ENCODE measurements at regions not wholly inside any gene's neighbourhood (a gene's known extent, or its start where the extent isn't known, plus 50 kb on each side); places are given as distances from the start of the nearest gene placed in this dataset.

GRCh38 chr10:130859427-130859826 is 452.1 kb downstream of the TCERG1L start:
- Histone ChIP-seq H3F3A (ENCODE audit: insufficient read depth) (no peaks in the 10 kb centered on the region), H3K4me2 (ENCODE audit: unreplicated experiment) (no peak overlapping the region), H3K27me3 (replicated peaks; ENCODE audit: insufficient read depth) (no peaks in the 10 kb centered on the region), H3K4me1 (ENCODE audit: insufficient read depth) (no peaks in the 10 kb centered on the region), H4K20me1 (ENCODE audit: insufficient read depth) (no peaks in the 10 kb centered on the region), H3K9ac (no peak overlapping the region), H3K36me3 (ENCODE audit: low read depth) (no peaks in the 10 kb centered on the region), H2AFZ (no peak overlapping the region), H3K9me2 (ENCODE audit: insufficient read depth) (no peaks in the 10 kb centered on the region), H3K27ac (no peak overlapping the region), H3K79me2 (ENCODE audit: insufficient read depth) (no peaks in the 10 kb centered on the region), H3K9me3 (ENCODE audit: low read depth) (peaks cover 2% of the 10 kb centered on the region), H3K4me3 (no peak overlapping the region)
- in situ Hi-C loops (cut with MboI), result no loop called here
- 14 to 24% methylated on average over 6 of the region's 6 CpGs for WGBS, 2 experiments (ENCODE audit: low coverage in 1 of 2, low lambda C conversion rate in 2 of 2, missing lambda C conversion rate in 2 of 2)
- no peak for DNase-seq
- TF ChIP-seq EZH2phosphoT487 (IDR thresholded peaks at IDR 0.05; ENCODE audit: insufficient read depth, low read depth) (no peak), EZH2 (IDR thresholded peaks at IDR 0.05; ENCODE audit: insufficient read depth, poor library complexity, severe bottlenecking) (no peak)

- WGBS, 2 experiments (ENCODE audit: low coverage in 1 of 2, low lambda C conversion rate in 2 of 2, missing lambda C conversion rate in 2 of 2), result 42 to 46% methylated on average over 10 of the region's 10 CpGs
These were observed 449.4 kb downstream of the TCERG1L start for GRCh38 chr10:130862122-130862521.

GRCh38 chr10:130862626-130863025 is 448.9 kb downstream of the TCERG1L start:
- H2AFZ ChIP-seq, result no peak overlapping the region
- H3F3A ChIP-seq (ENCODE audit: insufficient read depth), result no peaks in the 10 kb centered on the region
- no peaks in the 10 kb centered on the region for H3K27me3 ChIP-seq (replicated peaks; ENCODE audit: insufficient read depth)
- no peak for TF ChIP-seq EZH2 (IDR thresholded peaks at IDR 0.05; ENCODE audit: insufficient read depth, poor library complexity, severe bottlenecking)
- no peak for TF ChIP-seq EZH2phosphoT487 (IDR thresholded peaks at IDR 0.05; ENCODE audit: insufficient read depth, low read depth)
- no peaks in the 10 kb centered on the region for H3K9me2 ChIP-seq (ENCODE audit: insufficient read depth)
- no peak overlapping the region for H3K4me3 ChIP-seq
- no peaks in the 10 kb centered on the region for H3K4me1 ChIP-seq (ENCODE audit: insufficient read depth)
- H3K36me3 ChIP-seq (ENCODE audit: low read depth), result no peaks in the 10 kb centered on the region
- H3K4me2 ChIP-seq (ENCODE audit: unreplicated experiment), result no peak overlapping the region
- in situ Hi-C loops (cut with MboI), result no loop called here
- no peaks in the 10 kb centered on the region for H4K20me1 ChIP-seq (ENCODE audit: insufficient read depth)
- H3K79me2 ChIP-seq (ENCODE audit: insufficient read depth), result no peaks in the 10 kb centered on the region
- no peaks in the 10 kb centered on the region for H3K9me3 ChIP-seq (ENCODE audit: low read depth)
- no peak overlapping the region for H3K27ac ChIP-seq
- H3K9ac ChIP-seq, result no peak overlapping the region
- DNase-seq, result no peak
- WGBS, 2 experiments (ENCODE audit: low coverage in 1 of 2, low lambda C conversion rate in 2 of 2, missing lambda C conversion rate in 2 of 2), result 37 to 47% methylated on average over 8 of the region's 8 CpGs

More at GRCh38 chr10:130862122-130862521, 449.4 kb downstream of the TCERG1L start:
- Histone ChIP-seq H3K9me3 (ENCODE audit: low read depth) (no peaks in the 10 kb centered on the region), H3K9me2 (ENCODE audit: insufficient read depth) (no peaks in the 10 kb centered on the region), H3K4me2 (ENCODE audit: unreplicated experiment) (no peak overlapping the region), H3K9ac (no peak overlapping the region), H3K79me2 (ENCODE audit: insufficient read depth) (no peaks in the 10 kb centered on the region), H3K36me3 (ENCODE audit: low read depth) (no peaks in the 10 kb centered on the region), H3F3A (ENCODE audit: insufficient read depth) (no peaks in the 10 kb centered on the region), H3K4me3 (no peak overlapping the region), H4K20me1 (ENCODE audit: insufficient read depth) (no peaks in the 10 kb centered on the region), H3K27ac (no peak overlapping the region), H2AFZ (no peak overlapping the region), H3K27me3 (replicated peaks; ENCODE audit: insufficient read depth) (no peaks in the 10 kb centered on the region), H3K4me1 (ENCODE audit: insufficient read depth) (no peaks in the 10 kb centered on the region)
- DNase-seq, result no peak
- in situ Hi-C loops (cut with MboI), result no loop called here
- no peak for TF ChIP-seq EZH2phosphoT487 (IDR thresholded peaks at IDR 0.05; ENCODE audit: insufficient read depth, low read depth)
- TF ChIP-seq EZH2 (IDR thresholded peaks at IDR 0.05; ENCODE audit: insufficient read depth, poor library complexity, severe bottlenecking), result no peak

GRCh38 chr10:130863044-130863443 is 448.5 kb downstream of the TCERG1L start:
- DNase-seq, result no peak
- Histone ChIP-seq H4K20me1 (ENCODE audit: insufficient read depth) (no peaks in the 10 kb centered on the region), H3K4me3 (no peak overlapping the region), H3K9me2 (ENCODE audit: insufficient read depth) (no peaks in the 10 kb centered on the region), H3K9me3 (ENCODE audit: low read depth) (no peaks in the 10 kb centered on the region), H3K27ac (no peak overlapping the region), H3K4me1 (ENCODE audit: insufficient read depth) (no peaks in the 10 kb centered on the region), H3F3A (ENCODE audit: insufficient read depth) (no peaks in the 10 kb centered on the region), H2AFZ (no peak overlapping the region), H3K36me3 (ENCODE audit: low read depth) (no peaks in the 10 kb centered on the region), H3K4me2 (ENCODE audit: unreplicated experiment) (no peak overlapping the region), H3K79me2 (ENCODE audit: insufficient read depth) (no peaks in the 10 kb centered on the region), H3K9ac (no peak overlapping the region), H3K27me3 (replicated peaks; ENCODE audit: insufficient read depth) (no peaks in the 10 kb centered on the region)
- in situ Hi-C loops (cut with MboI), result no loop called here
- TF ChIP-seq EZH2 (IDR thresholded peaks at IDR 0.05; ENCODE audit: insufficient read depth, poor library complexity, severe bottlenecking), result no peak
- no peak for TF ChIP-seq EZH2phosphoT487 (IDR thresholded peaks at IDR 0.05; ENCODE audit: insufficient read depth, low read depth)
- 31 to 38% methylated on average over 6 to 8 of the region's 8 CpGs for WGBS, 2 experiments (ENCODE audit: low coverage in 1 of 2, low lambda C conversion rate in 2 of 2, missing lambda C conversion rate in 2 of 2)

Measured in GM23248 (cell line).